ENCODE measurements at regions not wholly inside any gene's neighbourhood (a gene's known extent, or its start where the extent isn't known, plus 50 kb on each side); places are given as distances from the start of the nearest gene placed in this dataset.

GRCh38 chr4:54499308-54500074, 158.3 kb upstream of the KIT start:
- H3F3A ChIP-seq (replicated peaks; ENCODE audit: insufficient read depth), result peaks cover 10% of the 10 kb centered on the region
- H2AFZ ChIP-seq (ENCODE audit: low read depth), result no peak overlapping the region
- ChIA-PET POLR2A (no interaction called here), CTCF (interaction anchor here (0.5 to 1.1 kb wide), 3 partner anchors 29 to 473 kb away, joined by 3 read pairs; no protein-coding TSS in a partner anchor)
- no peaks in the 10 kb centered on the region for H4K20me1 ChIP-seq (ENCODE audit: insufficient read depth)
- no peak for DNase-seq
- H3K79me2 ChIP-seq (ENCODE audit: insufficient read depth), result no peaks in the 10 kb centered on the region
- TF ChIP-seq TAF1 (IDR thresholded peaks at IDR 0.05; ENCODE audit: borderline replicate concordance, low read depth, low read length), result no peak
- no peak; the same call in 1 of the 2 replicates for TF ChIP-seq PBX3 (IDR thresholded peaks at IDR 0.05)
- no peak for TF ChIP-seq YY1 (IDR thresholded peaks at IDR 0.05; ENCODE audit: low read depth)
- TF ChIP-seq MXI1 (IDR thresholded peaks at IDR 0.05; ENCODE audit: low read depth, low read length), result no peak
- TF ChIP-seq REST (IDR thresholded peaks at IDR 0.05; ENCODE audit: low read depth, low read length), result no peak
- no peak for TF ChIP-seq TEAD4 (IDR thresholded peaks at IDR 0.05; ENCODE audit: borderline replicate concordance, insufficient read depth)
- TF ChIP-seq RAD21 (IDR thresholded peaks at IDR 0.05; ENCODE audit: low read length), result no peak
- no peak for TF ChIP-seq SIN3A (IDR thresholded peaks at IDR 0.05; ENCODE audit: borderline replicate concordance, low read depth, low read length)
- no peak for TF ChIP-seq ELF1 (IDR thresholded peaks at IDR 0.05)
- TF ChIP-seq GABPA (IDR thresholded peaks at IDR 0.05; ENCODE audit: low read depth), result no peak
- TF ChIP-seq FOSL2 (IDR thresholded peaks at IDR 0.05; ENCODE audit: borderline replicate concordance, low read depth), result no peak
- TF ChIP-seq CTCF (IDR thresholded peaks at IDR 0.05), result no peak
- TF ChIP-seq EZH2phosphoT487 (IDR thresholded peaks at IDR 0.05; ENCODE audit: borderline replicate concordance, low read depth), result no peak
- 53% methylated on average over 7 of the region's 7 CpGs for WGBS (ENCODE audit: low lambda C conversion rate)
- H3K9me2 ChIP-seq, result no peaks in the 10 kb centered on the region
- no peaks in the 10 kb centered on the region for H3K36me3 ChIP-seq (replicated peaks in 1 of 2; ENCODE audit: control insufficient read depth in 1 of 2, insufficient read depth in 2 of 2, low read length in 1 of 2)
- H3K4me1 ChIP-seq (ENCODE audit: control insufficient read depth in 1 of 2, insufficient read depth in 2 of 2, low read depth in 1 of 2, low read length in 1 of 2), result peaks cover 0 to 23% of the 10 kb centered on the region in 2 experiments; a peak in 1 of 4 replicates
- peak overlapping the region in 1 of 2 experiments; percentile 73; a peak in 2 of 4 replicates for H3K27ac ChIP-seq (ENCODE audit: low read depth in 2 of 2, low read length in 1 of 2)
- peak overlapping the region; percentile 27 for H3K4me2 ChIP-seq
- H3K4me3 ChIP-seq (ENCODE audit: low read depth in 2 of 2, low read length in 1 of 2), result no peak overlapping the region
- no peaks in the 10 kb centered on the region for H3K9me3 ChIP-seq
- no peaks in the 10 kb centered on the region for H3K27me3 ChIP-seq (ENCODE audit: insufficient read depth)
- peak overlapping the region; percentile 44; the same call in 1 of the 2 replicates for H3K9ac ChIP-seq
